ENCODE measurements at regions not wholly inside any gene's neighbourhood (a gene's known extent, or its start where the extent isn't known, plus 50 kb on each side); places are given as distances from the start of the nearest gene placed in this dataset.

GRCh38 chr22:47572443-47572842 is 810.0 kb downstream of the TBC1D22A start:
- no peak overlapping the region for H3K4me3 ChIP-seq (ENCODE audit: low read depth, low read length)
- DNase-seq (ENCODE audit: low read depth), result no peak
- TF ChIP-seq CTCF (IDR thresholded peaks at IDR 0.05; ENCODE audit: control insufficient read depth, extremely low read depth, insufficient read depth), result no peak

- DNase-seq (ENCODE audit: low read depth), result no peak
- no peak overlapping the region for H3K4me3 ChIP-seq (ENCODE audit: low read depth, low read length)
- TF ChIP-seq CTCF (IDR thresholded peaks at IDR 0.05; ENCODE audit: control insufficient read depth, extremely low read depth, insufficient read depth), result no peak
Measured at GRCh38 chr22:47571616-47572015, 809.2 kb downstream of the TBC1D22A start.

- no peak for TF ChIP-seq CTCF (IDR thresholded peaks at IDR 0.05; ENCODE audit: control insufficient read depth, extremely low read depth, insufficient read depth)
- H3K4me3 ChIP-seq (ENCODE audit: low read depth, low read length), result no peak overlapping the region
- no peak for DNase-seq (ENCODE audit: low read depth)
Measured at GRCh38 chr22:47570851-47571250, 808.4 kb downstream of the TBC1D22A start.

GRCh38 chr22:47570300-47570685 is 807.8 kb downstream of the TBC1D22A start:
- TF ChIP-seq CTCF (IDR thresholded peaks at IDR 0.05; ENCODE audit: control insufficient read depth, extremely low read depth, insufficient read depth), result no peak
- H3K4me3 ChIP-seq (ENCODE audit: low read depth, low read length), result no peak overlapping the region
- no peak for DNase-seq (ENCODE audit: low read depth)

- no peak for DNase-seq (ENCODE audit: low read depth)
- TF ChIP-seq CTCF (IDR thresholded peaks at IDR 0.05; ENCODE audit: control insufficient read depth, extremely low read depth, insufficient read depth), result no peak
- no peak overlapping the region for H3K4me3 ChIP-seq (ENCODE audit: low read depth, low read length)
Measured at GRCh38 chr22:47569389-47570299, 807.2 kb downstream of the TBC1D22A start.

GRCh38 chr22:47568700-47569099 is 806.2 kb downstream of the TBC1D22A start:
- TF ChIP-seq CTCF (IDR thresholded peaks at IDR 0.05; ENCODE audit: control insufficient read depth, extremely low read depth, insufficient read depth), result no peak
- no peak for DNase-seq (ENCODE audit: low read depth)
- no peak overlapping the region for H3K4me3 ChIP-seq (ENCODE audit: low read depth, low read length)
